CD14-positive monocyte (primary cell): ENCODE measurements at regions not wholly inside any gene's neighbourhood (a gene's known extent, or its start where the extent isn't known, plus 50 kb on each side); places are given as distances from the start of the nearest gene placed in this dataset.

Experiments
- DNase-seq, 3 donors: peaks; one replicate each; pipeline ENCODE4 v3.0.0-alpha.2; 2011 to 2022
- H2AFZ ChIP-seq: 2 replicates; pipeline ENCODE4 v1.6.0; 2012; ENCODE audit warnings: mild to moderate bottlenecking, low read depth, low read length, inconsistent platforms; ENCODE audit not compliant: insufficient read depth, poor library complexity, severe bottlenecking
- H3K27ac ChIP-seq, 2 donors: 1 replicate in 1 of 2; 2 replicates in 1 of 2; pipeline ENCODE4 v1.5.1; 2012 to 2013; ENCODE audit warnings: low read length in 2 of 2, control low read depth in 1 of 2, inconsistent platforms in 1 of 2, low read depth in 1 of 2, mild to moderate bottlenecking in 1 of 2
- H3K27me3 ChIP-seq, 2 donors: one replicate each; pipeline versions ENCODE4 v1.6.0 to v1.6.1; 2011 to 2013; ENCODE audit warnings: low read length in 2 of 2; ENCODE audit not compliant: control insufficient read depth in 2 of 2, insufficient read depth in 2 of 2
- H3K36me3 ChIP-seq, 2 donors: replicated peaks in 1 of 2; 1 replicate in 1 of 2; 2 replicates in 1 of 2; pipeline versions ENCODE4 v1.5.1 to v1.6.1; 2012 to 2013; ENCODE audit warnings: low read length in 2 of 2, control low read depth in 1 of 2, inconsistent platforms in 1 of 2, mild to moderate bottlenecking in 1 of 2; ENCODE audit not compliant: insufficient read depth in 2 of 2, control insufficient read depth in 1 of 2
- H3K4me1 ChIP-seq, 2 donors: 1 replicate in 1 of 2; 2 replicates in 1 of 2; pipeline versions ENCODE4 v1.5.1 to v1.6.1; 2012 to 2013; ENCODE audit warnings: low read length in 2 of 2, control low read depth in 1 of 2, inconsistent platforms in 1 of 2, mild to moderate bottlenecking in 1 of 2, moderate library complexity in 1 of 2; ENCODE audit not compliant: insufficient read depth in 2 of 2, control insufficient read depth in 1 of 2
- H3K4me2 ChIP-seq: replicated peaks from 2 replicates; pipeline ENCODE3; 2012; ENCODE audit warnings: low read length, moderate library complexity, mild to moderate bottlenecking; ENCODE audit not compliant: poor library complexity, severe bottlenecking; ENCODE audit errors: extremely low read depth
- H3K4me3 ChIP-seq, 3 experiments: fragments of 200-600 bp in 1 of 3; sonication (generic) in 1 of 3; replicated peaks in 1 of 3; 1 replicate in 2 of 3; 2 replicates in 1 of 3; pipeline ENCODE4 v1.5.1; 2011 to 2013; ENCODE audit warnings: low read length in 3 of 3, mild to moderate bottlenecking in 3 of 3, control low read depth in 2 of 3, low read depth in 2 of 3, inconsistent platforms in 1 of 3, moderate library complexity in 1 of 3
- H3K79me2 ChIP-seq: 2 replicates; pipeline ENCODE4 v1.6.0; 2012; ENCODE audit warnings: mild to moderate bottlenecking, control low read depth, inconsistent platforms, low read length, moderate library complexity; ENCODE audit not compliant: insufficient read depth
- H3K9ac ChIP-seq: 2 replicates; pipeline ENCODE4 v1.6.0; 2017; ENCODE audit warnings: low read length, mild to moderate bottlenecking; ENCODE audit not compliant: insufficient read depth, poor library complexity, severe bottlenecking
- H3K9me3 ChIP-seq, 2 donors: replicated peaks in 1 of 2; 1 replicate in 1 of 2; 2 replicates in 1 of 2; pipeline versions ENCODE4 v1.5.1 to v1.6.1; 2012 to 2013; ENCODE audit warnings: low read length in 2 of 2, control low read depth in 1 of 2; ENCODE audit not compliant: control insufficient read depth in 1 of 2, insufficient read depth in 1 of 2
- H4K20me1 ChIP-seq: 2 replicates; pipeline ENCODE4 v1.6.0; 2012; ENCODE audit warnings: mild to moderate bottlenecking, low read length, control low read depth, moderate library complexity; ENCODE audit not compliant: insufficient read depth
- H3K27ac Mint-ChIP-seq, 7 donors: one replicate each; pipeline ENCODE4 v1.8.0; 2020; ENCODE audit warnings: mild to moderate bottlenecking in 7 of 7, mixed read lengths in 7 of 7, moderate library complexity in 6 of 7, inconsistent platforms in 2 of 7
- H3K27me3 Mint-ChIP-seq, 3 donors: one replicate each; pipeline ENCODE4 v1.8.0; 2021 to 2022; ENCODE audit warnings: low read depth in 3 of 3, mild to moderate bottlenecking in 3 of 3, mixed read lengths in 3 of 3, moderate library complexity in 3 of 3, inconsistent platforms in 1 of 3
- H3K36me3 Mint-ChIP-seq, 2 donors: one replicate each; pipeline ENCODE4 v1.8.0; 2020; ENCODE audit warnings: mixed read lengths in 2 of 2, inconsistent platforms in 1 of 2, mild to moderate bottlenecking in 1 of 2
- H3K4me1 Mint-ChIP-seq: one replicate; pipeline ENCODE4 v1.8.0; 2020; ENCODE audit warnings: mild to moderate bottlenecking, mixed read lengths
- H3K4me3 Mint-ChIP-seq, 2 donors: one replicate each; pipeline ENCODE4 v1.8.0; 2020; ENCODE audit warnings: mild to moderate bottlenecking in 2 of 2, mixed read lengths in 2 of 2, moderate library complexity in 1 of 2
- H3K9me3 Mint-ChIP-seq, 7 donors: one replicate each; pipeline ENCODE4 v1.8.0; 2020 to 2022; ENCODE audit warnings: mixed read lengths in 7 of 7, mild to moderate bottlenecking in 6 of 7, moderate library complexity in 6 of 7, inconsistent platforms in 2 of 7
- WGBS: methylation state at CpG from one replicate; pipeline ENCODE4 v1.1.5; 2013; ENCODE audit warnings: missing lambda C conversion rate; ENCODE audit not compliant: insufficient coverage; 5-methylcytosine and 5-hydroxymethylcytosine counted together
- intact Hi-C, 2 donors: fragments of 100-400 bp; cut with micrococcal nuclease; formaldehyde crosslinking; loops; one replicate each; pipeline versions ENCODE4 v1.15.0 to v1.15.1; 2023
- TF ChIP-seq, protein P1 (sequence below): fragments of 200-600 bp; IDR thresholded peaks from one replicate; pipeline ENCODE4 v1.8.0; 2022; ENCODE audit warnings: antibody characterized with exemption, mild to moderate bottlenecking

DNA sequence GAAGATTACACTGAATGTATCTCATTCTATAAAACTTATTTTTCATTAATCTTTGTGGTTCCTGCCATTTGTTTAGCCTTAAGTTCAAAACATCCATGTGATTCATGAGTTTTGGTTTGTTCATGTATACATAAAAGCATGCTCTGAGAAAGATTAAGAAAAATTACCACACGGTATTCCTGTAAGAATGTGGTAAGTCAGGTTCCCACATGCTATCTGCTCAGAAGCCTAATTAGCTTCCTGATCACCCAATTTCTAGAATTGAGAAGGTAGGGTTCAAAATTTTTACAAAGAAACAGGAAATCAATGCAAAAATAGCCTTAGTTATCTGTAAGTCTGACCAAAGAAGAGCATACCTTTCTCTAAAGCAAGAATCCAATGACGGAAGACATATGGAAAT is 241.6 kb upstream of the VRK2 start:
- Histone ChIP-seq H3K79me2 (no peaks in the 10 kb centered on the region), H3K27me3 (no peaks in the 10 kb centered on the region), H3K36me3 (no peaks in the 10 kb centered on the region), H3K9me3 (peaks cover 0 to 4% of the 10 kb centered on the region in 2 donors), H3K4me1 (no peaks in the 10 kb centered on the region), H3K9ac (no peak overlapping the region), H3K4me2 (no peak overlapping the region), H3K4me3 (no peak overlapping the region), H2AFZ (no peak overlapping the region), H3K27ac (no peak overlapping the region), H4K20me1 (no peaks in the 10 kb centered on the region)
- no peaks in the 10 kb centered on the region for H3K36me3 Mint-ChIP-seq
- no peak overlapping the region for H3K4me3 Mint-ChIP-seq
- intact Hi-C loops: no loop called here
- no peak for DNase-seq
- H3K27me3 Mint-ChIP-seq: peaks cover 0 to 1% (median 0%) of the 10 kb centered on the region in 3 donors
- WGBS: no CpG with 5 or more reads among the region's 2 CpGs
- H3K27ac Mint-ChIP-seq: no peak overlapping the region
- TF ChIP-seq, protein P1, sequence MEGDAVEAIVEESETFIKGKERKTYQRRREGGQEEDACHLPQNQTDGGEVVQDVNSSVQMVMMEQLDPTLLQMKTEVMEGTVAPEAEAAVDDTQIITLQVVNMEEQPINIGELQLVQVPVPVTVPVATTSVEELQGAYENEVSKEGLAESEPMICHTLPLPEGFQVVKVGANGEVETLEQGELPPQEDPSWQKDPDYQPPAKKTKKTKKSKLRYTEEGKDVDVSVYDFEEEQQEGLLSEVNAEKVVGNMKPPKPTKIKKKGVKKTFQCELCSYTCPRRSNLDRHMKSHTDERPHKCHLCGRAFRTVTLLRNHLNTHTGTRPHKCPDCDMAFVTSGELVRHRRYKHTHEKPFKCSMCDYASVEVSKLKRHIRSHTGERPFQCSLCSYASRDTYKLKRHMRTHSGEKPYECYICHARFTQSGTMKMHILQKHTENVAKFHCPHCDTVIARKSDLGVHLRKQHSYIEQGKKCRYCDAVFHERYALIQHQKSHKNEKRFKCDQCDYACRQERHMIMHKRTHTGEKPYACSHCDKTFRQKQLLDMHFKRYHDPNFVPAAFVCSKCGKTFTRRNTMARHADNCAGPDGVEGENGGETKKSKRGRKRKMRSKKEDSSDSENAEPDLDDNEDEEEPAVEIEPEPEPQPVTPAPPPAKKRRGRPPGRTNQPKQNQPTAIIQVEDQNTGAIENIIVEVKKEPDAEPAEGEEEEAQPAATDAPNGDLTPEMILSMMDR: no peak
- peaks cover 0 to 8% (median 3%) of the 10 kb centered on the region in 7 donors for H3K9me3 Mint-ChIP-seq
- H3K4me1 Mint-ChIP-seq: no peaks in the 10 kb centered on the region

DNA sequence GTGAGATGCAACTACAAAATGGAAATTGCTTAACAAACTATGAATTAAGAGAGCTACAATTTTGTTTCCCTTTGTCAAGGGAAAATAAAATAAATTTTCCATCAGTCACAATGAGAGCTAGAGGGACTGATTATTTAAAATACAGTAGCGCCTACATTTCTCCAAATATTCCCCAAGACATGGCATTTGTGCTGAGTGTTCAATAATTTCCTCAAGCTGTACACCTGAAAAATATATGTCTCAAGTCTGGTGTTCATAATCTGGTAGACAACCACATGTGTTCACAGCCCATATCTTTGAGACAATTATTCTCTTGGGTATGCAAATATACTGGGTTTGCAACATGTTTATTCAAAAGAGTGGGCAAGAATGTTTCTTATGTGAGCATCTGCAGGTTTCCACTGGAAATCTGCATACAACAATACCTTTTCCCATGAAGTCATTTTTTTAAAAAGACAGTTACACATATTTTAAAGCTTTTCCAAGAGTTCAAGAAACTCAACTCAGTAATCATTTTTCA is 240.1 kb upstream of the VRK2 start:
- intact Hi-C loops: no loop called here
- Histone ChIP-seq H3K9ac (no peak overlapping the region), H2AFZ (no peak overlapping the region), H3K36me3 (no peaks in the 10 kb centered on the region), H3K4me3 (no peak overlapping the region), H4K20me1 (no peaks in the 10 kb centered on the region), H3K27me3 (no peaks in the 10 kb centered on the region), H3K9me3 (peaks cover 0 to 4% of the 10 kb centered on the region in 2 donors), H3K4me2 (no peak overlapping the region), H3K79me2 (no peaks in the 10 kb centered on the region), H3K27ac (no peak overlapping the region), H3K4me1 (no peaks in the 10 kb centered on the region)
- Mint-ChIP-seq H3K36me3 (no peaks in the 10 kb centered on the region), H3K4me1 (no peaks in the 10 kb centered on the region), H3K27ac (no peak overlapping the region), H3K4me3 (no peak overlapping the region), H3K9me3 (peaks cover 0 to 8% (median 2%) of the 10 kb centered on the region in 7 donors), H3K27me3 (no peaks in the 10 kb centered on the region)
- no CpG with 5 or more reads among the region's 1 CpG for WGBS
- DNase-seq: no peak
- TF ChIP-seq, protein P1: no peak
